HG03469 (cell line): ENCODE measurements at regions not wholly inside any gene's neighbourhood (a gene's known extent, or its start where the extent isn't known, plus 50 kb on each side); places are given as distances from the start of the nearest gene placed in this dataset.
"Not testable (repeated sequence)": the region's sequence is repeated elsewhere in the genome, so short reads cannot be mapped to it uniquely, and the experiment has no call there.

Source experiments
- ATAC-seq: cut with Tn5 transposase; IDR thresholded peaks from one replicate; pipeline ENCODE4 v1.9.1; 2021; ENCODE audit warnings: mild to moderate bottlenecking, moderate library complexity, moderate number of reproducible peaks; ENCODE audit not compliant: unreplicated experiment

GRCh38 chr3:13139471-13140065 is 66.3 kb upstream of the IQSEC1 start:
- ATAC-seq = no peak

DNA sequence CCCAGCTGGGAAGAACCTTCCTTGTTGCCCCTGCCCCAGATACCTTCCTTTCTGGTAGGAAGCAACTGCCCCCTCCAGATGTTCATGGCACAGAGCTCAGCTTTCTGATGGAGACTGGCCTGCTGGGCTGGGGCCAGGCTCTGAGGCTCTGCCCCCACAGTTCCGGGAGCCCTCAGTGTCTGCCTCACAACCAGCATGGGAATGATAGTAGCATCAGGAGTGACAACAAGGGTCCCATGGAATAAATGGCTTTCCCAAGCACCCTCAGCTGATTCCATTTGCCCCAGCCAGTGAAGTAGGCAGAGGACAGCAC is 65.6 kb upstream of the IQSEC1 start:
- no peak for ATAC-seq

- ATAC-seq = no peak
These were observed 65.0 kb upstream of the IQSEC1 start for GRCh38 chr3:13137941-13138832.

DNA sequence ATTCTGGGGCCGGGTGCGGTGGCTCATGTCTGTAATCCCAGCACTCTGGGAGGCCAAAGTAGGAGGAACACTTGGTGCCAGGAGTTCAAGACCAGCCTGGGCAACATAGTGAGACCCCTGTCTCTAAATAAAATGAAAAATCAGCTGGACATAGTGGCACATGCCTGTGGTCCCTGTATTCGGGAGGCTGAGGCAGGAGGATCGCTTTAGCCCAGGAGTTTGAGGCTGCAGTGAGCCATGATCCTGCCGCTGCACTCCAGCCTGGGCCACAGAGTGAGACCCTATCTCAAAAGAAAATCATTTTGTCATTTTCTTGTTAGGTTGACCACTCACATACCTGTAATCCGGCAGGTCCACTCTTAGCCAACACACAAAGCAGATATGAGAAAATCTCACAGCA is 63.6 kb upstream of the IQSEC1 start:
- not testable (repeated sequence) for ATAC-seq

GRCh38 chr3:13136426-13136825 is 63.2 kb upstream of the IQSEC1 start:
- ATAC-seq = no peak

DNA sequence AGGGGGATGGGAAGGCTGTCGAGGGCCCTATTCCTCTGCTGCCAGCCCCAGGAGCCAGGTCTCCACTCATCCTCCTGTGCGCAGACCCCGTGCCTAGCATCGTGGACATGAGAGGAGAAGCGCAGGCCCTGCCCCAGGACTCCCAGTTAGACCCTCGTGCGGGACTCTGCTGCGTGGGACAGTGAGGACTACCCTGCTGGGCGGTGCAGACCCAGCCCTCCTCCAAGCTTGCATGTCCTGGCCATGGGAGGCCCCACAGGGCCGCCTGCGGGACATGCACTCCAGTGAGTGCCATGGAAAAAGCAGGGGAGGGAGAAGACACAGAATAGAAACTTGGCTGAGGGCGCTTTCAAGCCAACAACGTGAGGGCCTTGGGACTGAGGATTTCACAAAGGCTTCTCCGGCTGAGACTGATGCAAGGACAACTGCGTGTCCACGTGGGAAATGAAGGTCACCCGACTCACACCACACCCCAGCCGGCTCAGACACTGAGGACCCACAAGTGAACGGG is 62.6 kb upstream of the IQSEC1 start:
- ATAC-seq = no peak

- ATAC-seq = no peak
These were observed 62.1 kb upstream of the IQSEC1 start for GRCh38 chr3:13135251-13135810.

DNA sequence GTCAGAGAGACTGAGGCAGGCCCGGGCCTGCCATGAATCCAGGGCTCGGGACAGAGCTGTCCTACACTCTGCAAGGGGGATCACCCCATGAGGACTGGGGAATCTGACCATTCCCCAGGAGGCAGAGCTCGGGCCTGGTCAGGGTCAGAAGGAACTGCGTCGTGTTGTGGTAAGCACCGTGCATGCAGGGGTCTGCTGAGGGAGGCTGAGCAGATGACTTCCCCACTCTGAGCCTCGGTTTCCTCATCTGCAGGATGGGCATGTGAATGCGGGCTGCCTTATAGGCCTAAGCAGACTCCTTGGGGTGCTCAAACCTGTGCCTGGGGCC is 61.6 kb upstream of the IQSEC1 start:
- no peak for ATAC-seq

DNA sequence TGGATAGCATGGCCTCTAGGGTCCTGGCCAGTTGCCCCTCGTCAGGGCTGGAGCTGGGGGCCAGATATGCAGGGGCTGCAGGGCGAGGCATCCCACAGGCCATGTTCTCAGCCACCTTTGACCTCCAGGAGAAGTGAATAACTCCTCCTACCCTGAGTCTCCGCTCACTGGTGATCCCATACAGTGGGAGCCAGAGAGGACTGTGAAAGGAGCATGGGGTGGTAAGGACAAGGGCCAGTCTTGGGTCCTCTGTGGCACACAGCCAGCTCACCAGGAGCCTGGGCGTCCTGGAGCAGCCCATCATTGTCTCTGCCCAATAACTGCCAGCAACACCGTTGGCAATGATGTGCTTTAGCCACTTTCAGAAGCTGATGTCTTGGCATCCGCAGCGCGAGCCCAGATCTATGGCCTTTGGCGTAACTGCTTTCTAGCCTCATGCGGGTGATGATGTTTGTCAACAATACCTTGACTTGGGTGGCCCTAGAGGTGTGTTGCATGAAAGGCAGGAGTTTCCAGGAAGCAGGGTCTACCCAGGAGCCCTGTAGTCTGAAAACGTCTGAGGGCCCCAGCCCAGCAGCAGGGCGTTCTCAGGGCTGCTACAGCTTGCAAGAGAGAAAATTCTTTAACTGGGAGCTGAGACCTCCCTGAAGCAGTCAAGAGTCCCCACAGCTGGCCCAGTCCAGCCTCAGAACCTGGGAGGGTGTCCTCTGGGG is 61.1 kb upstream of the IQSEC1 start:
- no peak for ATAC-seq

- ATAC-seq = no peak
These were observed 60.3 kb upstream of the IQSEC1 start for GRCh38 chr3:13133471-13133981.

DNA sequence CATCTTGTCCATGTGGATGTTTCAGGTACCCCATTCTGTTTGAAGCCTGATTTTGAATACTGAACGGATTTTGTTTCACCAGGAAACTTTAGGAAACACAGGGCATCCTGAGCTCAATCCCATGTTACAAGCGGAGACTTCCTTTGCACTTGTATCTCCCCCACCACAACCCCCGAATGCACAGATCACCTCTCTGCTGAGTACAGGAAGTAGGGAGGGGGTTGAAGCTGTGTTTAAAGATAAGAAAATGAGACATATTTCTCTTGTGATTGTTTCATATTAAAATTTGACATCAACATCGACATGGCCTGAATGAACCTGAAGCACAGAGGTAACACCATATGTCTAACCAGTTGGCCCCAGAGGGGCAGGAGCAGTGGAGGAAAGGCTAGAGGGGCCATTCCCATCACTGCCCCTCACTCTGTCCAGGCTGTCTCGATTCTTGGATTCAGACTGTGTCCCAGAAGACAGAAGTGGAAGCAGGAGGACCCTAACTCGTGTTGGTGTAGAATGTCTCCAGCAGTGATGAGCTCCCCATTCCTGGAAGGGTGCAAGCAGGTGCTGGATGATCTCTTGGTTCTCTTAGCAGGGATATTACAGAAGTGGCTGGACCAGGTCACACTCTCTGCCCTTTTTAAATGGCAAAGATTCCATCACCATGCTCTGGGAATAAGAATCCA is 59.6 kb upstream of the IQSEC1 start:
- no peak for ATAC-seq

DNA sequence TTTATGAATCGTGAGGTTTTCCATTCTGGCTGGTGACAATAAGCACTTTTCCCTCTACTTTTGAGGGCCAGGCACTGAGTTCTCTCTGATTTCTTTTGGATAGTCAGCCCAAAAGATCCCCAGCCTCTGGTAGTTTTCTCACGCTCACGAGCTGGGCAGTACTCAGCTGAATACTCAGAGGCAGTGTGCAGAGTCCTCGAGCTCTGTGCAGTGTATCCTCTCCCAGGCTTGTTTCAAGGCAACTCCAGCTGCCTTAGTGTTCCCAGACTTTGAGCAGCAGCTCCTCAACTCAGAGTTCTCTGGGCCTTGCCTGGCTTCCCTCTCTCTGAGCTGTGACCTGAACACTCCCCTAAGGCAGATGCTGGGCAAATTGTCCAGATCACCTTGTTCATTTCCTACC is 59.1 kb upstream of the IQSEC1 start:
- no peak for ATAC-seq

DNA sequence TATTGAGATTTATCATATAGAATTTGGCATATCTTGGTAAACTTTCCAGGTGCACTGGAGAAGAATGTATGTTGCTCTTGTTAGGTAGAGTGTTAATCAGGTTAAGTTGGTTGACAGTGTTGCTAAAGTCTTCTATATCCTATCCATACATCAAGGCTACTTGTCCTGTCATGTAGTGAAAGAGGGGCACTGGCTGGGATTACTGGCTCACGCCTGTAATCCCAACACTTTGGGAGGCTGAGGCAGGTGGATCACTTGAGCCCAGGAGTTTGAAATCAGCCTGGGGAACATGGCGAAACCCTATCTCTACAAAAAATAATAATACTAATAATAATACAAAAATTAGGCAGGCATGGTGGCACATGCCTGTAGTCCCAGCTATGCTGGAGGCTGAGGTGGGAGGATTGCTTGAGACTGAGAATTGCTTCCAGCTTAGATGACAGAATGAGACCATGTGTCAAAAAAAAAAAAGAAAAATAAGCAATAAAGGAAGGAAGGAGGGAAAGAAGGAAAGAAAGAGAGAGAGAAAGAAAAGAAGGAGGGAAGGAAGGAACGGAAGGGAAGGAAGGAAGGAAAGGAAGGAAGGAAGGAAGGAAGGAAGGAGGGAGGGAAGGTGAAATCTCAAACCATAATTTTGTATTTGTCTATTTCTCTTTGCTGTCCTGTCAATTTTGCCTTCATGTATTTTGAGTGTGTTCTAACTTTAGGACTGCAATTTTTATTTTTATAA is 57.4 kb upstream of the IQSEC1 start:
- no peak for ATAC-seq

- ATAC-seq = no peak
These were observed 52.1 kb upstream of the IQSEC1 start for GRCh38 chr3:13125092-13126015.

DNA sequence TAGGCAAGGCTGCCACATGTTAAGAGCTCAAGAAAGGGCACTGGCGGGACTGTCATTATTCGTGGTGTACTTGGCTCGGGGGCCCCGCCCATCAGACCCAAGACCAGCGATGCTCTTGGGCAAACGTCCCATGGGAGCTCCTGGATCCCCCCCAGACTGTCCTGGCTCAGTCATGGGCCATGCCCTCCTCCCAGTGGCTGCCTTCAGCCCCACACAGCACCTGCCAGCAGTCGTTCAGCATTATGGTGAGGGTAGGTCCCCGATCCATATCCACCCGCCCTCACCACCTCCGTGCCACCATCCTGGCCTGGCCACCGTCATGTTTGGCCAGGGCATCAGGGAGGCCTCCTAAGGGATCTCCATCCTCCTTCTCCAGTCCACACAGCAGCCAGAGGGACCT is 51.4 kb upstream of the IQSEC1 start:
- no peak for ATAC-seq

DNA sequence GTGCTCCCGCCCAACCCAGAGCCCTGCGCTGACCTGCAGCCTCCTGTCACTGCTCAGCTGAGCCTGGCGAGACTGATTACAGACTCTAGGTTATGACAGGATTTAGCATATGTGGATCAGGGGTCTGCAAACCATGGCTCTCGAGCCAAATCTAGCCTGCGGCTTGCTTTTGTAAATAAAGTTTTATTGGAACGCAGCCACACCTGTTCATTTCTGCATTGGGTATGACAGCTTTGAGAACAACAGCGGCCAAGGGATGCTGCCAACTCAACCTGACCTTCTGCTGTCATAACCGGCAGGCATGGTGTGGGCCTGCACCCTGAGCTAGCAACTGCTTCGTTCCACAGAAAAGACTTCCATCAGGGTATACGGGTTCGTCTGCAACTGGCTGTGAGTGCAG is 50.5 kb upstream of the IQSEC1 start:
- ATAC-seq = no peak

DNA sequence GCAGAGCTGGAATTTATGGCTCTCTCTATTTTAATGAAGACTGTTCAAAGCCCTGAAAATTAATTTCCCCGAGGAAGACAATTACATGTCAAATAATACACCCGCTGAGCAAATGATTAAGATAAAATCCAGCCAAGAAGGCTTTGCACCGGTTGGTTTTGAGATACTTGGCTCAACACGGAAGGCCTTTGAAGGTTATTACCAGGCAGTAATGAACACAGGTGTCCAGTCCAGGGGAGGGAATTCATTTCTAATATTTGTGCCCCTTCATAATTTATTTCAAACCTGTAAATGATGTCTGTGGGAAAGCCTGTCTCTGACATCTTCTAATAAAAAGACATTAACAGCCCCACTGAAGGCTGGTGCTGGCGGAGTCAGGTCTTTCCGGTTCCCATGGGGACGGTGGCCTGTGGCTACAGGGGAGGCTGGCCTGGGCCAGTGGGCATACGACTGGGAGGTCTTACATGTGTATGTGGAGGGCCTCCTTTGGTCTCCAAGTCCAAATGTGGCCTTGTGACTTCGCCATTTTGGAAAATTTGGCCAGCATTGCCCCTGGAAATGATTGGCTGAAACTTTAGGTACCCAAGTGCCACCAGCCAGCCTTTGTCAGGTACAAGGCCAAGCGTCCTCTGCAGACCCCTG is 49.9 kb upstream of the IQSEC1 start:
- no peak for ATAC-seq
